Pancreas (tissue), 10 donors: ENCODE measurements at regions not wholly inside any gene's neighbourhood (a gene's known extent, or its start where the extent isn't known, plus 50 kb on each side); places are given as distances from the start of the nearest gene placed in this dataset.

Experiments
- ATAC-seq, 4 donors: fragments of 200-7000 bp; cut with Tn5 transposase; one replicate each; pipeline versions ENCODE4 v1.8.0 to v1.9.1; 2020; ENCODE audit warnings: mild to moderate bottlenecking in 4 of 4, moderate library complexity in 4 of 4
- DNase-seq, 6 donors: peaks; one replicate each; pipeline ENCODE4 v3.0.0-alpha.2; 2020
- FAIRE-seq: peaks from 2 replicates; lab custom pipeline; 2012; peaks lifted over from hg19 to GRCh38; lab: Jason Lieb, UNC
- H3K27ac ChIP-seq, 4 donors: fragments of 200-600 bp; sonication (generic); 1 replicate in 3 of 4; 2 replicates in 1 of 4; pipeline versions ENCODE4 v1.5.0 to v1.8.0; 2020
- H3K27me3 ChIP-seq, 4 donors: fragments of 200-600 bp; one replicate each; pipeline ENCODE4 v1.8.0; 2021
- H3K36me3 ChIP-seq, 3 donors: fragments of 200-600 bp; sonication (generic) in 1 of 3; one replicate each; pipeline versions ENCODE4 v1.5.0 to v1.8.0; 2020 to 2021
- H3K4me1 ChIP-seq, 3 donors: fragments of 200-600 bp; one replicate each; pipeline ENCODE4 v1.8.0; 2021
- H3K4me3 ChIP-seq, 4 donors: fragments of 200-600 bp; sonication (generic) in 2 of 4; one replicate each; pipeline versions ENCODE4 v1.5.0 to v1.8.0; 2020 to 2021
- H3K9me3 ChIP-seq, 4 donors: fragments of 200-600 bp; one replicate each; pipeline ENCODE4 v1.8.0; 2021
- WGBS, 2 donors: extraction: QIAGEN DNeasy Blood & Tissue Kit; methylation state at CpG; one replicate each; pipeline ENCODE4 v1.1.7; 2013; 5-methylcytosine and 5-hydroxymethylcytosine counted together
- intact Hi-C, 3 donors: fragments of 100-400 bp; cut with DNase I; formaldehyde crosslinking; loops; one replicate each; pipeline versions ENCODE4 v1.11.1 to v1.14.2; 2022
- TF ChIP-seq, protein P1 (sequence below), 4 donors: fragments of 200-600 bp; sonication (generic) in 3 of 4; IDR thresholded peaks; one replicate each; pipeline versions ENCODE4 v1.5.0 to v1.8.0; 2021; ENCODE audit warnings: antibody characterized with exemption in 4 of 4
- donor health status: healthy with polysubstance abuse.
- donor health status: DM: no; HTN: no; CAD: no; lungs with moderate emphysema.
- donor health status: DM: no; HTN: no; CAD: no.
- donor health status: control.
- donor health status: control.
- donor health status: Bipolar disorder and iron deficiency.
- donor health status: DM: yes; HTN: yes; CAD: no.
- donor health status: DM: no; HTN: no; CAD: no.
- donor health status: DM: no; HTN: no; CAD: no.
- donor health status: DM: yes; HTN: yes; CAD: no.

- ATAC-seq (no peak), DNase-seq (no peak), FAIRE-seq (no peak)
- no peaks in the 10 kb centered on the region for H3K27me3 ChIP-seq
- TF ChIP-seq, protein P1, sequence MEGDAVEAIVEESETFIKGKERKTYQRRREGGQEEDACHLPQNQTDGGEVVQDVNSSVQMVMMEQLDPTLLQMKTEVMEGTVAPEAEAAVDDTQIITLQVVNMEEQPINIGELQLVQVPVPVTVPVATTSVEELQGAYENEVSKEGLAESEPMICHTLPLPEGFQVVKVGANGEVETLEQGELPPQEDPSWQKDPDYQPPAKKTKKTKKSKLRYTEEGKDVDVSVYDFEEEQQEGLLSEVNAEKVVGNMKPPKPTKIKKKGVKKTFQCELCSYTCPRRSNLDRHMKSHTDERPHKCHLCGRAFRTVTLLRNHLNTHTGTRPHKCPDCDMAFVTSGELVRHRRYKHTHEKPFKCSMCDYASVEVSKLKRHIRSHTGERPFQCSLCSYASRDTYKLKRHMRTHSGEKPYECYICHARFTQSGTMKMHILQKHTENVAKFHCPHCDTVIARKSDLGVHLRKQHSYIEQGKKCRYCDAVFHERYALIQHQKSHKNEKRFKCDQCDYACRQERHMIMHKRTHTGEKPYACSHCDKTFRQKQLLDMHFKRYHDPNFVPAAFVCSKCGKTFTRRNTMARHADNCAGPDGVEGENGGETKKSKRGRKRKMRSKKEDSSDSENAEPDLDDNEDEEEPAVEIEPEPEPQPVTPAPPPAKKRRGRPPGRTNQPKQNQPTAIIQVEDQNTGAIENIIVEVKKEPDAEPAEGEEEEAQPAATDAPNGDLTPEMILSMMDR (IDR thresholded peaks at IDR 0.05): no peak
- no peak overlapping the region for H3K27ac ChIP-seq
- no peak overlapping the region for H3K4me3 ChIP-seq
- H3K4me1 ChIP-seq: no peaks in the 10 kb centered on the region
- 0 to 29% methylated on average over 1 of the region's 1 CpG for WGBS, 2 donors
- intact Hi-C loops: no loop called here
- no peaks in the 10 kb centered on the region for H3K9me3 ChIP-seq
- H3K36me3 ChIP-seq: no peaks in the 10 kb centered on the region
Measured at GRCh38 chr5:107275333-107275732, 395.4 kb downstream of the EFNA5 start.

DNA sequence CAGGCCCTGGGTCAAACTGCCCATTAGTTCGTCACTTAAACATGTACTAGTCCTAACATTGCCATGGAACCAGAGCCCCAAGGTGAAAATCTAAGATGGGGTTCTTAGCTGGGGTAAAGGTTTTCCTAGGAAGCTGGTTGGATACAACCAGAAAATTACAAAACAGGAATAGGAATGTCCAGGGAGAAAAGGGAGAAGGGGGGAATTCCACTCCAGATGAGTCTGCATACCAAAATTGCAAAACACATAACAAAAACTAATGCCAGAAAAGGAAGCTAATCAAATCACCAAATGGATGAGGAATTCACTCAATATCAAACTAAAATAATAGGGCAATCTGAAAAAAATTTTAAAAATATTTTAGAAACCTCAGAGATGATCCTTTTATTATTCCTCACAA lies 396.2 kb downstream of the EFNA5 start:
- 94 to 95% methylated on average over 1 of the region's 1 CpG for WGBS, 2 donors

DNA sequence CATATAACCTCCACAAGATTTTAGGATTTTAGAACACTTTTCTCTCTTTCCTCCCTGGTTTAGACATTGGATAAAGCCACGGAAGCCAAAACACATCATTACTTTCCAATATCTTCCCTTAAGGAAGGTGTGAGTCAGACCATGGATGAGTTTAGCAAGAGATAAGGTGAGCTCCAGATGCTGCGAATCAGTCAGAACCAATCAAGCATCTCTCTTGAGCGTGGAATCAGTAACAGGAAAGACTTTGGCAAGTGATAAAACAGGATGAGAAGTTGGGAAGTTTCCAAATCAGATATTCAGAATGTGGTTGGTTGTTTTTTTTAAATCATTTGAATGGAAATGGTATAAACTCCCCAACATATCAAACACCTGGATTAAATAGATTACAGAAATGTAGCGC lies 397.8 kb downstream of the EFNA5 start:
- 87 to 94% methylated on average over 4 of the region's 4 CpGs for WGBS, 2 donors
- Histone ChIP-seq H3K9me3 (no peaks in the 10 kb centered on the region), H3K27ac (no peak overlapping the region), H3K27me3 (no peaks in the 10 kb centered on the region), H3K4me1 (no peaks in the 10 kb centered on the region), H3K36me3 (no peaks in the 10 kb centered on the region), H3K4me3 (no peak overlapping the region)
- DNase-seq (no peak), FAIRE-seq (no peak), ATAC-seq (no peak)
- TF ChIP-seq, protein P1 (IDR thresholded peaks at IDR 0.05): no peak
- intact Hi-C loops: no loop called here

More for the DNA sequence above, 396.2 kb downstream of the EFNA5 start:
- Histone ChIP-seq H3K36me3 (no peaks in the 10 kb centered on the region), H3K27ac (no peak overlapping the region), H3K4me1 (no peaks in the 10 kb centered on the region), H3K9me3 (no peaks in the 10 kb centered on the region), H3K4me3 (no peak overlapping the region), H3K27me3 (no peaks in the 10 kb centered on the region)
- ATAC-seq (no peak), FAIRE-seq (no peak), DNase-seq (no peak)
- intact Hi-C loops: no loop called here
- TF ChIP-seq, protein P1 (IDR thresholded peaks at IDR 0.05): no peak

DNA sequence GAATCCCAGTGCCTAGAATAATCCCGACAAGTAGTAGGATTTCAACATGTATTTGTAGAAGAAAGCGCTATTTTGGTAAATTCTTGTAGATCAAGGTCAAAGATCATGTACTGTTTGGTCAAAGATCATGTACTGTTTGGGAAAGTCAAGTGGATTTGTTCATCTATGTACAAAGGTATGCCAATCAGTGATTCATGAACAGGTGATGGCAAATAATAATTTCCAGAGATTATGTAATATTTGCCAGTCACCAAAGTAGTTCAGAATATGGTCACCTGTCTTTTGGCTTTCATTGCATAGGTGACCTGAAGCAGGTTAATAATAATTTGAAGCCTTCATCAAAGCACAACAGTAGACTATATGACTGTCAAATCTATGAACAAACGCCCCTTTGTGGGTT lies 398.2 kb downstream of the EFNA5 start:
- H3K27ac ChIP-seq: no peak overlapping the region
- H3K27me3 ChIP-seq: no peaks in the 10 kb centered on the region
- FAIRE-seq (no peak), ATAC-seq (peak; percentile 54 to 78 (median 68)), DNase-seq (no peak)
- WGBS, 2 donors: 43 to 44% methylated on average over 3 of the region's 3 CpGs
- H3K4me1 ChIP-seq: no peaks in the 10 kb centered on the region
- no peaks in the 10 kb centered on the region for H3K36me3 ChIP-seq
- TF ChIP-seq, protein P1 (IDR thresholded peaks at IDR 0.05): no peak
- H3K9me3 ChIP-seq: no peaks in the 10 kb centered on the region
- H3K4me3 ChIP-seq: no peak overlapping the region
- intact Hi-C loops: no loop called here

DNA sequence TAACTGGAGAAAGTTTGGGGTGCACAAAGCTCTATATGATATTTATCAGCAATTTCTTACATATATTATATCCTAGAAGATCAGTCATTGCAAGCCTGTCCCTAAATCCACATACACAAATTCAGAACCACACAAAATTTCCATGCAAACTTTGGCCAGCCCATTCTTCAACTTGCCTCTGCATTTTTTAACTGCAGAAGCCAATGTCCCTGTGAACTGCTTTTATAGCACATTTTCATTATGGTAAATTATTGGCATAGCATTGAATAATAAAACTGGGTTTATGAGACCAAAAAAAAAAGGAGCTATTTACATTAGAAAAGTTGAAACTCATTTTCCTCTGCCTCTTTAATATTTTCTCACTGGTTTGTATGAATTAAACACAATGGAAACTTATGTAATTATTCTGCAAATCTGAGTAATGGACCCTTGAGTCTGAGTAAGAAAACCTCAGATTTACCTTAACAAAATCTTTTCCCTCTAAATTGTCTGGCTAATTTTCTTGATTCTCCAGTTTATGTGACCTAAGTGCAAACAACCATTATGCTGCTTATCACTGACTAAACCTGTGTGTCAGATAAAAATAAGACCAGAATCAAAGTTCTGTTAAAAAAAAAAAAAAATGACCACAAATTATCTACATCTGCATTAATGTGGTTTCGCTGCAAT lies 398.9 kb downstream of the EFNA5 start:
- no peaks in the 10 kb centered on the region for H3K4me1 ChIP-seq
- no peaks in the 10 kb centered on the region for H3K27me3 ChIP-seq
- DNase-seq (no peak), FAIRE-seq (no peak), ATAC-seq (no peak)
- no peak overlapping the region for H3K27ac ChIP-seq
- 71 to 88% methylated on average over 1 of the region's 1 CpG for WGBS, 2 donors
- no peaks in the 10 kb centered on the region for H3K36me3 ChIP-seq
- no peaks in the 10 kb centered on the region for H3K9me3 ChIP-seq
- TF ChIP-seq, protein P1 (IDR thresholded peaks at IDR 0.05): no peak
- intact Hi-C loops: no loop called here
- no peak overlapping the region for H3K4me3 ChIP-seq
